Choroid plexus epithelial cell (primary cell): ENCODE measurements at regions not wholly inside any gene's neighbourhood (a gene's known extent, or its start where the extent isn't known, plus 50 kb on each side); places are given as distances from the start of the nearest gene placed in this dataset.

Experiments
- DNase-seq: peaks from one replicate; pipeline ENCODE4 v3.0.0-alpha.2; 2010; ENCODE audit warnings: low read depth
- H3K4me3 ChIP-seq: 2 replicates; pipeline ENCODE4 v1.5.1; 2011; ENCODE audit warnings: low read depth, mild to moderate bottlenecking, control low read depth, low read length, moderate library complexity
- TF ChIP-seq, protein P1 (sequence below): conservative IDR thresholded peaks from 2 replicates; pipeline ENCODE4 v1.5.1; 2011; ENCODE audit warnings: low read depth, mild to moderate bottlenecking, control low read depth, inconsistent platforms, low read length, moderate library complexity

GRCh38 chr13:78784014-78784750 lies 125.2 kb upstream of the OBI1 start:
- TF ChIP-seq, protein P1, sequence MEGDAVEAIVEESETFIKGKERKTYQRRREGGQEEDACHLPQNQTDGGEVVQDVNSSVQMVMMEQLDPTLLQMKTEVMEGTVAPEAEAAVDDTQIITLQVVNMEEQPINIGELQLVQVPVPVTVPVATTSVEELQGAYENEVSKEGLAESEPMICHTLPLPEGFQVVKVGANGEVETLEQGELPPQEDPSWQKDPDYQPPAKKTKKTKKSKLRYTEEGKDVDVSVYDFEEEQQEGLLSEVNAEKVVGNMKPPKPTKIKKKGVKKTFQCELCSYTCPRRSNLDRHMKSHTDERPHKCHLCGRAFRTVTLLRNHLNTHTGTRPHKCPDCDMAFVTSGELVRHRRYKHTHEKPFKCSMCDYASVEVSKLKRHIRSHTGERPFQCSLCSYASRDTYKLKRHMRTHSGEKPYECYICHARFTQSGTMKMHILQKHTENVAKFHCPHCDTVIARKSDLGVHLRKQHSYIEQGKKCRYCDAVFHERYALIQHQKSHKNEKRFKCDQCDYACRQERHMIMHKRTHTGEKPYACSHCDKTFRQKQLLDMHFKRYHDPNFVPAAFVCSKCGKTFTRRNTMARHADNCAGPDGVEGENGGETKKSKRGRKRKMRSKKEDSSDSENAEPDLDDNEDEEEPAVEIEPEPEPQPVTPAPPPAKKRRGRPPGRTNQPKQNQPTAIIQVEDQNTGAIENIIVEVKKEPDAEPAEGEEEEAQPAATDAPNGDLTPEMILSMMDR: no peak

DNA sequence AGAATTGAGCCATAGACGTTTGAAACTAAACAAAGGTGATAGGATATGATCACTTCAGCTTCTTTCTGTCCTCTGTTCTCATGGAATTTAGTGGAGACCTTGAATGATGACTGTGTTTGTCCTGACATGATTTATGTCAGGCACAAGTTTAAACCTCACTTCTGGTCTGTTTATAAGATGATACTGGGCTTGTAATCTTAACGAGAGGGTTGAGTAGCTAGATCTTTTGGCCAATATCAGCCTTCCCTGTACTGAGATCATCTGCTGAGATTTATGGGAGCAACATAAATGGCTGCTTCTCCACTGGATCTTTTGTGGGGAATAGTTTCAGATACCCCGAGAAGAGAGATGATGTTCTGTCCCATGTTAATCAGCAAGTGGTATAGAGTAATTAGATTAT lies 121.8 kb upstream of the OBI1 start:
- H3K4me3 ChIP-seq: no peak overlapping the region
- TF ChIP-seq, protein P1: no peak
- no peak for DNase-seq

More at GRCh38 chr13:78784014-78784750, 125.2 kb upstream of the OBI1 start:
- no peak for DNase-seq
- H3K4me3 ChIP-seq: no peak overlapping the region

DNA sequence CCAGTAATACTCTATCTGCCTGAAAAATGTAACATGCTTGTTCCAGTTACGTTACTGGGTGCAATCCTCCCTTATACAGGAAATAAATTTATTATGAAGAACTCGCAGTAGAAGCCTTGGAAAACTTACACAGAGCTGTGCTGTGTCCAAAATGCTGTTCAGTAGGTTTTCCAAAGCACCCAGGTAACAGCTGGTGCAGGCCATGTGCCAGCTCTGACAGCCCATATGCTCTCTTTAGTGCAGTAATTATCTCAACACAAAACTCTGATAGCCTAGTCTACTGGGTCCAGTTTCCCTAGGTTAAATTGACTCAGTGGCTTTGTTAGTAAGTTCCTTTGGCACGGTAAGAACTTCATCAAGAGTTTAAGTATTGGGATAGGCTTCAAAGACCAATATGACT lies 120.7 kb upstream of the OBI1 start:
- no peak for DNase-seq
- TF ChIP-seq, protein P1: no peak

DNA sequence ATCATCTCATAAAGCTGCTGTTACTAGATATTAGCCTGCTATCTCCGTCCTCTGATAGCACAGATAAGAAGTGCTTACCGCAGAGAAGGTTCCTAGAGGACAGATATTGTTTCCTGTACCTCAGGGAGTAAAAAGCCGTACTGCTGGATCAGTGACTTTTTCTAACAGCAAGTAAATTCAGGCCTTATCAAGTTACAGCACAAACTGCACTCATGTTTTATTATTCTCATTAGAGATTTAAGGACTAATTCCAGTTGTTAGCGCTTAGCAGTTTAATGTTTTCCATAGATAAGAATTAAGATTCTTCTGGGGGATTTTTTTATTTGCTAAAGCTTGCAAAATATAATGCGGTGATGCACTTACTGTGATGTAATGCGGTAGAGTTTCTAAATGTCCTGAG lies 119.0 kb upstream of the OBI1 start:
- H3K4me3 ChIP-seq: no peak overlapping the region
- DNase-seq: no peak
- TF ChIP-seq, protein P1: no peak

More for the DNA sequence above, 120.7 kb upstream of the OBI1 start:
- H3K4me3 ChIP-seq: no peak overlapping the region

- no peak overlapping the region for H3K4me3 ChIP-seq
- DNase-seq: no peak
- TF ChIP-seq, protein P1: no peak
Measured at GRCh38 chr13:78777396-78777795, 118.4 kb upstream of the OBI1 start.

DNA sequence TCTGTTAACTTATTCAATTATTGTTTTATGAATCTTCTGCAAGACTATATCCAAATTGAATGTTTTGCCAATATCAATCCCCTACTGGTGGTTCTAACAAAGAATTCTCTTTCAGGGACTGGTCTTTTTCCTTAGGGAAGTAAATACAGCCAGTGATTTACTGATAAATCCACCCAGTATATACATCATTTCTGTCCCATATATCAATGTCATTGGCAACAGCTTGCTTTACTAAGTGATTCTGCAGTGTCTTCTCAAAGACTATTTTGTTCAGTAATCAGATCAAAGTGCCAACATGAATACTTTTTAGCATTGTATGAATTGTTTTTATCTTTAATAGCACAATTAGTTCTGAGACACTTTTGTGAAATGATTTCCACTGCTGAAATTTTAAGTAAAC lies 114.0 kb upstream of the OBI1 start:
- TF ChIP-seq, protein P1: no peak
- no peak for DNase-seq
- H3K4me3 ChIP-seq: no peak overlapping the region

- no peak overlapping the region for H3K4me3 ChIP-seq
- TF ChIP-seq, protein P1: no peak
- no peak for DNase-seq
Measured at GRCh38 chr13:78770601-78771000, 111.6 kb upstream of the OBI1 start.
